PFSK-1 (cell line): ENCODE measurements at regions not wholly inside any gene's neighbourhood (a gene's known extent, or its start where the extent isn't known, plus 50 kb on each side); places are given as distances from the start of the nearest gene placed in this dataset.

Experiments used
- FOXP2 ChIP-seq: optimal IDR thresholded peaks from 2 replicates; pipeline ENCODE3; 2011; ENCODE audit warnings: borderline replicate concordance, control low read depth, inconsistent platforms; ENCODE audit not compliant: insufficient read depth; ENCODE audit errors: extremely low read length, extremely low read depth
- POLR2AphosphoS5 ChIP-seq: IDR thresholded peaks from 2 replicates; pipeline ENCODE4 v1.6.1; 2012; ENCODE audit warnings: low read depth, mild to moderate bottlenecking, control low read depth, low read length, moderate library complexity
- TAF1 ChIP-seq: IDR thresholded peaks from 2 replicates; pipeline ENCODE4 v1.6.1; 2012; ENCODE audit warnings: low read length, control low read depth, borderline replicate concordance; ENCODE audit not compliant: insufficient read depth
- TF ChIP-seq, protein P1 (sequence below), 2 experiments: IDR thresholded peaks; 2 replicates each; pipeline versions ENCODE4 v1.6.1 to v1.8.0; 2011 to 2012; ENCODE audit warnings: low read depth in 2 of 2, low read length in 2 of 2, control low read depth in 1 of 2, inconsistent platforms in 1 of 2, mild to moderate bottlenecking in 1 of 2, moderate library complexity in 1 of 2; ENCODE audit not compliant: insufficient read depth in 1 of 2

DNA sequence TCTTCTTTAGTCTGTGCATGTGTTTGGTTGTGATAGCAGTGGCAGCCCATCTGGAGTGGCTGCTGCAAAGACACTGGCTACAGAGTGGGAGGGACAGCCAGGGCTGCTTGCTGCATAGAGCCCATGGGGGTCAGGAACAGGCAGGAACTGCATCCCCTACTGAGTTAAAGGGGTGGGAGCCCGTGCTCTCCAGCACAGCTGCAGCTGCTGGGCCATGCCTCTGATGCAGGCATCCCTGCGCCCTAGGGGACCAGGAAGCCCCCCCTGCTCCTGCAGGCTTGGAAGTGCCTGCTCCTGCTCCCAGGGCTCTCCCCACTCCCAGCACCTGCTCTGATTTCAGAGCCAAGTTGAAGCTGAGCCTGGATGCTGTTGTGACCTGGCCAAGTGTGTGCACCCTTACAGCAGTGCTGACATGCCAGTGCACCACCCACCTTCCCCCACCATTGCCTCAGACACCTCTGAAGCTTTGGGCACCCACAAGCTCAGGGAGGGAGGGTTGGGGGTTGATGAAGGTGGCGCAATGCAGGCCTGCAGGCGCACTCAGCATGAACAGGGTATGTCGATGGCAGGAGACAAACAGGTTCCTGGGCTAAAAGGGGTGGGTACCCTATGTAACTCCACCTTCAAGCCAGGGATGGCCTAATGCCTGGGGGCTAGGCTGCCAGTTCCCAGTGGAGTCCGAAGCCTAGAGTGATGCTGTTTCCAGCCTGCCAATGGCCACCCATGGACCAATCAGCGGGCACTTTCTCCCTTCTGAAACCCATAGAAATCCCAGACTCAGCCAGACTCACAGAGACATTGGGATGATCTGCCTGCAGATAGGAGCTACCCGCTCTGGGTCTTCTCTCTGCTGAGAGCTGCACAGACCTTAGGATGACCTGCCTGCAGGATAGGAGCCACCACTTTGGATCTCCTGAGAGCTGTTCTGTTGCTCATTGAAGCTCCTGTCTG is 919.9 kb upstream of the MIR17HG start:
- TF ChIP-seq POLR2AphosphoS5, result no peak
- TF ChIP-seq TAF1, result no peak
- TF ChIP-seq, protein P1, sequence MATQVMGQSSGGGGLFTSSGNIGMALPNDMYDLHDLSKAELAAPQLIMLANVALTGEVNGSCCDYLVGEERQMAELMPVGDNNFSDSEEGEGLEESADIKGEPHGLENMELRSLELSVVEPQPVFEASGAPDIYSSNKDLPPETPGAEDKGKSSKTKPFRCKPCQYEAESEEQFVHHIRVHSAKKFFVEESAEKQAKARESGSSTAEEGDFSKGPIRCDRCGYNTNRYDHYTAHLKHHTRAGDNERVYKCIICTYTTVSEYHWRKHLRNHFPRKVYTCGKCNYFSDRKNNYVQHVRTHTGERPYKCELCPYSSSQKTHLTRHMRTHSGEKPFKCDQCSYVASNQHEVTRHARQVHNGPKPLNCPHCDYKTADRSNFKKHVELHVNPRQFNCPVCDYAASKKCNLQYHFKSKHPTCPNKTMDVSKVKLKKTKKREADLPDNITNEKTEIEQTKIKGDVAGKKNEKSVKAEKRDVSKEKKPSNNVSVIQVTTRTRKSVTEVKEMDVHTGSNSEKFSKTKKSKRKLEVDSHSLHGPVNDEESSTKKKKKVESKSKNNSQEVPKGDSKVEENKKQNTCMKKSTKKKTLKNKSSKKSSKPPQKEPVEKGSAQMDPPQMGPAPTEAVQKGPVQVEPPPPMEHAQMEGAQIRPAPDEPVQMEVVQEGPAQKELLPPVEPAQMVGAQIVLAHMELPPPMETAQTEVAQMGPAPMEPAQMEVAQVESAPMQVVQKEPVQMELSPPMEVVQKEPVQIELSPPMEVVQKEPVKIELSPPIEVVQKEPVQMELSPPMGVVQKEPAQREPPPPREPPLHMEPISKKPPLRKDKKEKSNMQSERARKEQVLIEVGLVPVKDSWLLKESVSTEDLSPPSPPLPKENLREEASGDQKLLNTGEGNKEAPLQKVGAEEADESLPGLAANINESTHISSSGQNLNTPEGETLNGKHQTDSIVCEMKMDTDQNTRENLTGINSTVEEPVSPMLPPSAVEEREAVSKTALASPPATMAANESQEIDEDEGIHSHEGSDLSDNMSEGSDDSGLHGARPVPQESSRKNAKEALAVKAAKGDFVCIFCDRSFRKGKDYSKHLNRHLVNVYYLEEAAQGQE (IDR thresholded peaks at IDR 0.05; ENCODE audit: insufficient read depth in 1 of 2, low read depth in 2 of 2, low read length in 2 of 2), result no peak
- TF ChIP-seq FOXP2, result no peak
